Karpas-422 (cell line): ENCODE measurements at regions not wholly inside any gene's neighbourhood (a gene's known extent, or its start where the extent isn't known, plus 50 kb on each side); places are given as distances from the start of the nearest gene placed in this dataset.

Experiments used
- DNase-seq: peaks from one replicate; pipeline ENCODE4 v3.0.0-alpha.2; 2015
- H2AFZ ChIP-seq: fragments of 200-600 bp; sonication (generic); 2 replicates; pipeline ENCODE4 v1.6.1; 2014; ENCODE audit warnings: antibody characterized with exemption, low read length, mixed read lengths
- H3K27ac ChIP-seq: fragments of 200-600 bp; sonication (generic); 2 replicates; pipeline ENCODE4 v1.5.1; 2014; ENCODE audit warnings: mild to moderate bottlenecking, low read length, moderate library complexity
- H3K27me3 ChIP-seq: fragments of 200-600 bp; sonication (generic); 2 replicates; pipeline ENCODE4 v1.6.1; 2014; ENCODE audit warnings: low read length, mixed read lengths
- H3K36me3 ChIP-seq: fragments of 200-600 bp; sonication (generic); 2 replicates; pipeline ENCODE4 v1.6.1; 2014; ENCODE audit warnings: low read length, mixed read lengths; ENCODE audit not compliant: insufficient read depth
- H3K4me1 ChIP-seq: fragments of 200-600 bp; sonication (generic); 2 replicates; pipeline ENCODE4 v1.6.1; 2014; ENCODE audit warnings: mild to moderate bottlenecking, low read length, mixed read lengths
- H3K4me2 ChIP-seq: fragments of 200-600 bp; sonication (generic); 2 replicates; pipeline ENCODE4 v1.6.1; 2014; ENCODE audit warnings: low read length, low read depth, mild to moderate bottlenecking; ENCODE audit not compliant: poor library complexity, severe bottlenecking
- H3K4me3 ChIP-seq: fragments of 200-600 bp; sonication (generic); 2 replicates; pipeline ENCODE4 v1.5.1; 2014; ENCODE audit warnings: mild to moderate bottlenecking, antibody characterized with exemption, low read length, mixed read lengths
- H3K79me2 ChIP-seq: fragments of 200-600 bp; sonication (generic); 2 replicates; pipeline ENCODE4 v1.6.1; 2014; ENCODE audit warnings: mild to moderate bottlenecking, low read length, mixed read lengths
- H3K9ac ChIP-seq: fragments of 200-600 bp; sonication (generic); 2 replicates; pipeline ENCODE4 v1.6.0; 2014; ENCODE audit warnings: low read length
- H3K9me2 ChIP-seq: fragments of 200-600 bp; sonication (generic), shearing (Covaris generic); replicated peaks from 2 replicates; pipeline ENCODE4 v1.6.0; 2014; ENCODE audit warnings: mild to moderate bottlenecking, low read length, moderate library complexity; ENCODE audit not compliant: insufficient read depth
- H3K9me3 ChIP-seq: fragments of 300-700, 200-600 bp; sonication (generic); 2 replicates; pipeline ENCODE4 v1.6.1; 2014; ENCODE audit warnings: low read length, mixed read lengths
- H4K20me1 ChIP-seq: fragments of 200-600 bp; sonication (generic); 2 replicates; pipeline ENCODE4 v1.6.1; 2014; ENCODE audit warnings: mild to moderate bottlenecking, antibody characterized with exemption, low read length, low read depth; ENCODE audit not compliant: insufficient read depth

GRCh38 chr14:34018564-34019244 lies 67.8 kb upstream of the EGLN3 start:
- peak overlapping the region; percentile 29; the same call in 1 of the 2 replicates for H2AFZ ChIP-seq
- H3K36me3 ChIP-seq, result no peaks in the 10 kb centered on the region
- peak overlapping the region; percentile 62 for H3K4me2 ChIP-seq
- peak overlapping the region; percentile 52 for H3K4me3 ChIP-seq
- H3K79me2 ChIP-seq, result no peaks in the 10 kb centered on the region
- peaks cover 22% of the 10 kb centered on the region for H3K4me1 ChIP-seq
- H3K9ac ChIP-seq, result peak overlapping the region; percentile 30
- DNase-seq, result peak; percentile 73
- no peak overlapping the region for H3K27ac ChIP-seq
- H4K20me1 ChIP-seq, result no peaks in the 10 kb centered on the region
- no peaks in the 10 kb centered on the region for H3K9me2 ChIP-seq
- no peaks in the 10 kb centered on the region for H3K9me3 ChIP-seq
- no peaks in the 10 kb centered on the region for H3K27me3 ChIP-seq

- no peak for DNase-seq
- peak overlapping the region; percentile 52 for H3K4me3 ChIP-seq
- H3K4me1 ChIP-seq, result peaks cover 25% of the 10 kb centered on the region
- H3K27ac ChIP-seq, result no peak overlapping the region
- no peaks in the 10 kb centered on the region for H3K9me2 ChIP-seq
- H3K27me3 ChIP-seq, result no peaks in the 10 kb centered on the region
- peak overlapping the region; percentile 29; the same call in 1 of the 2 replicates for H2AFZ ChIP-seq
- no peaks in the 10 kb centered on the region for H4K20me1 ChIP-seq
- H3K36me3 ChIP-seq, result no peaks in the 10 kb centered on the region
- H3K79me2 ChIP-seq, result no peaks in the 10 kb centered on the region
- H3K4me2 ChIP-seq, result peak overlapping the region; percentile 62
- no peaks in the 10 kb centered on the region for H3K9me3 ChIP-seq
- H3K9ac ChIP-seq, result peak overlapping the region; percentile 30
These were observed 67.3 kb upstream of the EGLN3 start for GRCh38 chr14:34018125-34018524.

GRCh38 chr14:34015383-34015782 lies 64.5 kb upstream of the EGLN3 start:
- no peaks in the 10 kb centered on the region for H3K79me2 ChIP-seq
- H3K9me3 ChIP-seq, result no peaks in the 10 kb centered on the region
- no peak overlapping the region for H3K27ac ChIP-seq
- no peak overlapping the region for H3K4me3 ChIP-seq
- peaks cover 25% of the 10 kb centered on the region for H3K4me1 ChIP-seq
- no peaks in the 10 kb centered on the region for H3K9me2 ChIP-seq
- no peak overlapping the region for H3K9ac ChIP-seq
- no peak for DNase-seq
- H3K4me2 ChIP-seq, result no peak overlapping the region
- H3K27me3 ChIP-seq, result no peaks in the 10 kb centered on the region
- no peak overlapping the region for H2AFZ ChIP-seq
- H3K36me3 ChIP-seq, result no peaks in the 10 kb centered on the region
- no peaks in the 10 kb centered on the region for H4K20me1 ChIP-seq

- no peaks in the 10 kb centered on the region for H3K9me3 ChIP-seq
These were observed 64.1 kb upstream of the EGLN3 start for GRCh38 chr14:34014936-34015335.

GRCh38 chr14:34013721-34014060 lies 62.8 kb upstream of the EGLN3 start:
- Histone ChIP-seq H4K20me1 (no peaks in the 10 kb centered on the region), H3K9ac (no peak overlapping the region), H3K9me3 (no peaks in the 10 kb centered on the region), H3K4me1 (peaks cover 13% of the 10 kb centered on the region), H3K4me2 (no peak overlapping the region), H3K4me3 (no peak overlapping the region), H3K36me3 (no peaks in the 10 kb centered on the region), H3K79me2 (no peaks in the 10 kb centered on the region), H3K27me3 (no peaks in the 10 kb centered on the region), H3K9me2 (no peaks in the 10 kb centered on the region), H2AFZ (no peak overlapping the region), H3K27ac (no peak overlapping the region)
- DNase-seq, result no peak

More at GRCh38 chr14:34014936-34015335, 64.1 kb upstream of the EGLN3 start:
- H3K27me3 ChIP-seq, result no peaks in the 10 kb centered on the region
- no peak overlapping the region for H3K27ac ChIP-seq
- H2AFZ ChIP-seq, result no peak overlapping the region
- H3K4me1 ChIP-seq, result peaks cover 25% of the 10 kb centered on the region
- no peak overlapping the region for H3K4me2 ChIP-seq
- no peaks in the 10 kb centered on the region for H3K9me2 ChIP-seq
- no peak for DNase-seq
- H3K4me3 ChIP-seq, result no peak overlapping the region
- no peak overlapping the region for H3K9ac ChIP-seq
- no peaks in the 10 kb centered on the region for H3K36me3 ChIP-seq
- H4K20me1 ChIP-seq, result no peaks in the 10 kb centered on the region
- H3K79me2 ChIP-seq, result no peaks in the 10 kb centered on the region

- Histone ChIP-seq H3K9me3 (no peaks in the 10 kb centered on the region), H3K79me2 (no peaks in the 10 kb centered on the region), H3K27ac (no peak overlapping the region), H3K9me2 (no peaks in the 10 kb centered on the region), H4K20me1 (no peaks in the 10 kb centered on the region), H3K4me3 (no peak overlapping the region), H3K4me2 (no peak overlapping the region), H3K4me1 (peaks cover 7% of the 10 kb centered on the region), H3K27me3 (no peaks in the 10 kb centered on the region), H3K9ac (no peak overlapping the region), H3K36me3 (no peaks in the 10 kb centered on the region), H2AFZ (no peak overlapping the region)
- DNase-seq, result no peak
These were observed 62.3 kb upstream of the EGLN3 start for GRCh38 chr14:34012978-34013720.

- H3K79me2 ChIP-seq, result no peaks in the 10 kb centered on the region
- no peak overlapping the region for H3K4me2 ChIP-seq
- no peaks in the 10 kb centered on the region for H3K9me3 ChIP-seq
- no peaks in the 10 kb centered on the region for H4K20me1 ChIP-seq
- no peak overlapping the region for H2AFZ ChIP-seq
- no peaks in the 10 kb centered on the region for H3K9me2 ChIP-seq
- no peaks in the 10 kb centered on the region for H3K36me3 ChIP-seq
- H3K9ac ChIP-seq, result no peak overlapping the region
- no peak overlapping the region for H3K27ac ChIP-seq
- no peaks in the 10 kb centered on the region for H3K27me3 ChIP-seq
- no peak overlapping the region for H3K4me3 ChIP-seq
- peaks cover 4% of the 10 kb centered on the region for H3K4me1 ChIP-seq
- DNase-seq, result no peak
These were observed 61.5 kb upstream of the EGLN3 start for GRCh38 chr14:34012369-34012768.

- Histone ChIP-seq H3K9me3 (no peaks in the 10 kb centered on the region), H4K20me1 (no peaks in the 10 kb centered on the region), H3K36me3 (no peaks in the 10 kb centered on the region), H3K9me2 (no peaks in the 10 kb centered on the region), H3K79me2 (no peaks in the 10 kb centered on the region), H3K9ac (no peak overlapping the region), H2AFZ (no peak overlapping the region), H3K4me1 (peaks cover 4% of the 10 kb centered on the region), H3K27ac (no peak overlapping the region), H3K27me3 (no peaks in the 10 kb centered on the region), H3K4me2 (no peak overlapping the region), H3K4me3 (no peak overlapping the region)
- DNase-seq, result no peak
These were observed 59.1 kb upstream of the EGLN3 start for GRCh38 chr14:34009956-34010355.
